Right hindlimb (tissue), 1 donor: ENCODE measurements at regions not wholly inside any gene's neighbourhood (a gene's known extent, or its start where the extent isn't known, plus 50 kb on each side); places are given as distances from the start of the nearest gene placed in this dataset.
"Not testable (repeated sequence)": the region's sequence is repeated elsewhere in the genome, so short reads cannot be mapped to it uniquely, and the experiment has no call there.

ENCODE experiments used
- DNase-seq: peaks from one replicate; pipeline ENCODE4 v3.0.0-alpha.2; 2018

- no peak for DNase-seq
Measured at GRCh38 chr6:19336579-19336978, 500.6 kb upstream of the ID4 start.

- no peak for DNase-seq
Measured at GRCh38 chr6:19337101-19337500, 500.1 kb upstream of the ID4 start.

DNA sequence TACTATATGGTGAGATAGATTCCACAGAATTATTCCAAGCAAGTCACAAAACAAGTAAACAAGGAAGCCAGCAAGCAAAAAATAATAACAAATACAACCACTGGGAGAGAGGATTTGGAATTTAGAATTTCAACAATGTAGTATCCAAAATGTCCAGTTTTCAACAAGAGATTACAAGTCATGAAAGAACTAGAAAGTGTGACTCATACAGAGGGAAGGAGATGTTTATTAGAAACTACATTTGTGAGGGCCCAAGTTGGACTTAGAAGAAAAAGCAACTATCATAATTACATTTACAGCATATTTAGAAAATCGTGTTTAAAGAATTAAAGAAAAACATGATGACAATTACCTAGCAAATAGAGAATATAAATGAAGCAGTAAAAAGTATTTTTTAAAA lies 494.6 kb upstream of the ID4 start:
- DNase-seq, result no peak

DNA sequence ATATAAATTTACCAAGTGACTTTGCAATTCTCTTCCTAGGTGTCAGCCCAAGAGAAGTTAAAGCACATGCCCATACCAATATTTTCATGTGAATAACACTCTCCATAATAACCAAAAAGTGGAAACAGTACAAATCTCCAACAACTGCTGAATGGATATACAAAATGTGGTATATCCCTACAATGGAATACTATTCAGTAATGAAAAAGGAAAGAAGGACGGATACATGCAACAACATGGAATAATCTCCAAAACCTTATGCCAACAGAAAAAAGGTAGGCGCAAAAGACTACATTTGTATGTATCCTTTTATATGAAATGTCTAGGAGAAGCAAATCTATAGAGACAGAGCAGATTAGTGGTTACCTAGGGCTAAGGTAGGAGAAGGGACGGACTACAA lies 487.7 kb upstream of the ID4 start:
- no peak for DNase-seq

- no peak for DNase-seq
Measured at GRCh38 chr6:19354181-19354580, 483.0 kb upstream of the ID4 start.

DNA sequence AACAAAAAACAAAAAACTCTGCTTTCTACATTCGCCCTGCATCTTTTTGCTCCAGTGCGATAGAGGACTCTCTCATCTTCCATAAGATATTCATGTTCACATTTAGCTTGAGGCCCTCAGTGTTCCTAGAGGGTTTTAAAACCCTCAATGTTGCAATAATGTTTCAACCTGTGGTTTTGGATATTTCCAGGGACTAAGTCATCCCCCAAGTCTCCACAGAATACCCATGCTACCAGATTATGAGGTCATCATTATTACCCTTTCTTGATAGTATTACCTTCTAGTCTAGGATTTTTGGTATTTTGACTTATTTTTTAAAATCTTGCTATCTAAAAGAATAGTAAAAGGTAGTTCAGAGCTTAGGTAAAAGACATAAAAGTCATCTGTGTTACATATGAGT lies 480.5 kb upstream of the ID4 start:
- no peak for DNase-seq

DNA sequence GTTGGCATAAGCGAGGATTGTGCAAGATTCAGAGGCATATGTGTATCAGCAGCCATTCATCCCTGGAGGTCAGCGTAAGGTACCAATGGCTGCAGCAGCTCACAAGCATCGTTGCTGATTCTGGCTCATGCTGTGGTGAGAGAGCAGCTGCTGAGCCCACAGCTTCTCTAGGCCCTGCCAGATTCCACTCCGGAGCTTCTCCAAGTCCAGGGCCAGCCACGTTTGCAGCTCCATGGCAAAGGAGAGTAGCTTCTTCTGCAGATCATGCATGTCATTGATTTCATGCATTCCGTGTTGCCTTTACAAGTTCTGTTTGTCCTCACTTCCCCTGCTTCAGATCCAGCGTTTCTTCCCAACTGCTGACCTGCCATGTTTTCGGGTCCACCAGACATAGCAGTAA lies 474.8 kb upstream of the ID4 start:
- peak; percentile 41 for DNase-seq

GRCh38 chr6:19368511-19368910 lies 468.7 kb upstream of the ID4 start:
- no peak for DNase-seq

DNA sequence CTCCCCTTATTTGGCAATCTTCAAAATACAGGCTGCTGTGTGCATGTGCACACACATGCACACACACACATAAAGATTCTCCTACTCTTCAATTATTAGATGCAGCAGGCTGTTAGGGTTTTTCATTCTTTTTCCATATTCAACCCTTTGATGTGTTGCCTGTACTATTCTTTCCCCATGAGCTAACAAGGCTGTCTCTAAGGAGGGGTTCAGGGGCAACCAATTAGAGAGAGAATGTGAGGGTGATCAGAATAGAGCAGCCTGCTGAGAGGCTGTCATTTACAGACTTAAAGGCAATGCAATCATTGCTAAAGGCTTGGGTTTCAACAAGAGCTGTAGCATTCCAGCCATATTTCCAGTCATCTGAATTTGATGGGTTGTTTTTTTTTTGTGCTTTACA lies 467.4 kb upstream of the ID4 start:
- DNase-seq, result no peak

- no peak for DNase-seq
Measured at GRCh38 chr6:19370831-19371230, 466.3 kb upstream of the ID4 start.

DNA sequence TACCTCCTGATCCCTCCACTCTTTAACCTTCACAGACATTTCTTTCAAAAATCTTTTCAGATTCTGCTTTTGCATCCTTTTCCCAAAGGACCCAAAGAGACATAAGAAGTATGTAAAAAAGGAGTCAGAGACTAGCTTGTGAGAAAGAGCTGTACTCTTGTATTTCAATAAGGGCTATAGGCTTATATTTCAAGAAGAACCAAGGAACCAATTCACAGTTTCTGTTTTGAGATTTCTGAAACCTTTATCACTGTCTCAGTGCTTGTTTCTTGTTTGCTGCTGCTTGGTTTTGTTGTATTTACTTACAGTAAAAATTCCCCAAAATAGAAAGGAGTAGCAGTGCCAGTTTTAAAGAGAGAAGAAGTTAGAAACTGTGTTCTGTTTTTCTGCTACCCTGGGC lies 461.6 kb upstream of the ID4 start:
- no peak for DNase-seq

- no peak for DNase-seq
Measured at GRCh38 chr6:19377722-19378121, 459.4 kb upstream of the ID4 start.

DNA sequence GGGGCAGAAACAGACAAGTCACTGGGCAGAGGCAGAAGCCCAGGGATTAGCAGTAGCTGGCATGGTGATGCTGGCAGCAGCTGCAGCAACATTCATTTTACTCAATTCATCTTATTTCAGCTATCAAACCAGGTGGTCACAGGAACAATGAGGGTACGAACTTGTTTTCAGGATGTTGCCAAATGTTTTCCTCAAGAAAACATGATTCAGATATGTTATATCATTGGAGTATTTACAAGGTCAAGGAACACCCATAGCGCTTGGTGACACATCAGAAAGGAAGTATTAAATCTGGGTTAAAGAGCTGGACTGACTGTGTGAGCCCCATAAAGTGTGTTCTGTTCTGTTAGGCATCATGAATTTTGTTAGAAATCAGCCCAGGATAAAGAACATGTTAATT lies 456.9 kb upstream of the ID4 start:
- no peak for DNase-seq

DNA sequence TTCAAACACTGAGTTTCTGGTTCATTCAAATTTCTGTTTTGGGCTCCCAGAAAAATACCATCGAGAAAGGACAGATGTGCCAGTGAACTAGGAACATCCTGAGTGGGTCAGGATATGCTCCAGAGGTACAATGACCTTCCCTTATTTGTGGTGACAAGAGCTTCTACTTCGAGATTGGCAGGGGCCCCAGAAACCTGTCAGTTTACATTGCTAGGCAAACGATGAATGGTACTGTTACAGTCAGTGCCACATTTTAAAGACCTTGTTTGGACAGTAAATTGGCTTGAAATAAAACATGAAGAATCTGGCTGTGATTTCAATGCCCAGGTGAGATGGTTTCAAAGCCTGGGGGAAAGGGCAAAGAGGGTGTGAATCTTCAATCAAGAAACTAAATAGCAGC lies 454.5 kb upstream of the ID4 start:
- DNase-seq, result no peak

GRCh38 chr6:19391926-19392325 lies 445.2 kb upstream of the ID4 start:
- DNase-seq, result no peak

- no peak for DNase-seq
Measured at GRCh38 chr6:19394051-19394450, 443.1 kb upstream of the ID4 start.

- no peak for DNase-seq
Measured at GRCh38 chr6:19394687-19395086, 442.5 kb upstream of the ID4 start.

GRCh38 chr6:19395316-19395715 lies 441.9 kb upstream of the ID4 start:
- DNase-seq, result no peak

GRCh38 chr6:19399406-19399805 lies 437.8 kb upstream of the ID4 start:
- DNase-seq, result peak; percentile 31

DNA sequence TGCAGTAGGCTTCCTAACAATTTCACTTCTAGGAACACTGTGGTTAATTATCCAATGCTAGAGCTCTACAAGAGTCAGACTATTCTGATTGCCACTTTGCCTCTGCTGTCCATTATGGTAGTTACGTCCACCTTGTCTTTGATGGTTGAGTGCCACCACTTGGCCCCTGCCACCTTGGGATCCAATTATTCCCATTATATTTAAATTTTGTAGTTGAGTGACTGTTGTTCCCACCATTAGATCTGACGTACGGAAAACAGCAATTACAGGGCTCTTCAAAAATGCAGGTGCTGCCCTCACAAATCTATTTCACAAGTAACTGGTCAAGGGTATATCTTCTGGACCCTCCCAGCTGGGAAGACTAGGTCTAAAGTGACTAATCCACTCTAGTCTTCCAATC lies 432.3 kb upstream of the ID4 start:
- not testable (repeated sequence) for DNase-seq

DNA sequence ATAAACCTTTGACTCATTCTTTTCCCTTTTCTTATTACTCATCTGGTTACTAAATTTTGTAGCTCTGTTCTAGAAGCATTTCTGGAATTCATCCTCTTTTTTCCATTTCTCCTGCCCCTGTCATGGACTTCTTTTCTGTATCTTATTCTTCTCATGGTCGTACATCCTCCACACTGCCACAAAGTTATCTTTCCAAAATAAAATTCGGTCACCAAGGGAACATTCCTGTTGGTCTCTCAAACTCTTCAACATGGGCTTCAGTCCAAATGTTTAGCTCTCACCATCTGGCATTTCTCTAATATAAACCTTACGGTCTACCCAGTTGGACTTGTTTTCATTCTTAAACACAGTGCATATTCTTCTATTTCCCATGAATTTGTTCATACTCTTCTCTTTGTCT lies 428.8 kb upstream of the ID4 start:
- DNase-seq, result no peak

- no peak for DNase-seq
Measured at GRCh38 chr6:19410481-19410880, 426.7 kb upstream of the ID4 start.

GRCh38 chr6:19413323-19413722 lies 423.8 kb upstream of the ID4 start:
- no peak for DNase-seq

DNA sequence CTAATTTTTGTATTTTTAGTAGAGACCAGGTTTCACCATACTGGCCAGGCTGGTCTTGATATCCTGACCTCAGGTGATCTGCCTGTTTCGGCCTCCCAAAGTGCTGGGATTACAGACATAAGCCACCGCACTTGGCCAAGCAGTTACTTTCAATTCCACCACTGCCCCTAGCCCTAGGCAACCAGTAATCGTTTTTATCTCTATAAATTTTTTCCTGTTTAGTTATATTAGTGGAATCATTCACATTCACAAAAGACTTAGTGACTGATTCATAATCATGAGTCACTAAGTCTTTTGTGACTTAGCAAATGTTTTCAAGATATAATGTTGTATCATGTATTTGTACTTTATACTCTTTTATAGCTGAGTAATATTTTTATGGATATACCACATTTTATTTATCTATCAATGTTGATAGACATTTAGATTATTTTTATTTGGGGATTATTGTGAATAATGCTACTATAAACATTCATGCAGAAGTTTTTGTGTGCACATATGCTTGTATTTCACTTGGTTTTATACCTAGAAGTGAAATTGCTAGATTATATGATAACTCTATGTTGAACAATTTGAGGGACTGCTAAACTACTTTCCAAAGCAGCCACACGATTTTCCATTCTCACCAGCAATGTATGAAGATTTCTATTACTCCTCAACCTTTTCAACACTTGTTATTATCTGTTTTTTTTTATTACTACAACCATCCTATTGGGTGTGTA lies 421.4 kb upstream of the ID4 start:
- DNase-seq, result no peak

- DNase-seq, result no peak
Measured at GRCh38 chr6:19416811-19417210, 420.4 kb upstream of the ID4 start.

DNA sequence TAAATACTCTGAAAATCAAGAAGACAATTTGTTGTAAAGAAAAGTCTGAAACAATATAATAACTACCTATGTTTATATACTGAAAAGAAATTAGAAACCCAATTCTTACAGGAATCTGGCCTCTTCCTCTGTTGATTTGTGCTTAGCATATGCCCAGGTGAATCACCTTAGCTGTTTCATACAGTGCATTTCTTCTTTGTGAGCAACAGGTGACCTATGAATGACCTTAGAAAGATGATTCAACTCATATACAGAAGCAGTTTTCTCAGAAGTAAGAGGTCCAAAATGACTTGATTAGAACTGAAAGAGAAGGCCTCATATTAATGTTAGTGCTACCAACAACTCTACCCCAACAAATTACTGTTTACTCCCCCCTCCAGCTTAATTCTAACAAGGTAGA lies 419.5 kb upstream of the ID4 start:
- DNase-seq, result no peak
